DND-41 (cell line): ENCODE measurements at regions not wholly inside any gene's neighbourhood (a gene's known extent, or its start where the extent isn't known, plus 50 kb on each side); places are given as distances from the start of the nearest gene placed in this dataset.

Source experiments
- ATAC-seq: fragments of 200-7000 bp; cut with Tn5 transposase; 3 replicates; pipeline ENCODE4 v1.9.1; 2021; ENCODE audit warnings: low read depth; ENCODE audit not compliant: insufficient read depth
- DNase-seq: peaks from one replicate; pipeline ENCODE4 v3.0.0-alpha.2; 2020
- H2AFZ ChIP-seq: 2 replicates; pipeline ENCODE4 v1.6.0; 2012; ENCODE audit warnings: low read depth, low read length
- H3K27ac ChIP-seq: 2 replicates; pipeline ENCODE4 v1.5.1; 2012; ENCODE audit warnings: low read length, inconsistent platforms
- H3K27me3 ChIP-seq: fragments of 200-600 bp; sonication (generic); 2 replicates; pipeline ENCODE4 v1.6.0; 2012; ENCODE audit warnings: low read length, mild to moderate bottlenecking, inconsistent platforms; ENCODE audit not compliant: insufficient read depth, poor library complexity
- H3K36me3 ChIP-seq: 2 replicates; pipeline ENCODE4 v1.5.1; 2012; ENCODE audit warnings: low read length, inconsistent platforms; ENCODE audit not compliant: insufficient read depth
- H3K4me1 ChIP-seq: 2 replicates; pipeline ENCODE4 v1.5.1; 2012; ENCODE audit warnings: mild to moderate bottlenecking, low read length; ENCODE audit not compliant: insufficient read depth
- H3K4me2 ChIP-seq: 2 replicates; pipeline ENCODE4 v1.6.0; 2012; ENCODE audit warnings: mild to moderate bottlenecking, moderate library complexity, low read length, inconsistent platforms; ENCODE audit not compliant: insufficient read depth
- H3K4me3 ChIP-seq, 2 experiments: fragments of 200-600 bp in 1 of 2; shearing (Covaris generic) in 1 of 2; 2 replicates each; pipeline ENCODE4 v1.5.1; 2012 to 2016; ENCODE audit warnings: inconsistent platforms in 2 of 2, low read length in 2 of 2, mild to moderate bottlenecking in 2 of 2, low read depth in 1 of 2, moderate library complexity in 1 of 2
- H3K79me2 ChIP-seq: 2 replicates; pipeline ENCODE4 v1.6.0; 2012; ENCODE audit warnings: low read length, inconsistent platforms; ENCODE audit not compliant: insufficient read depth
- H3K9ac ChIP-seq: 2 replicates; pipeline ENCODE4 v1.6.0; 2012; ENCODE audit warnings: low read depth, mild to moderate bottlenecking, inconsistent platforms, low read length, moderate library complexity
- H3K9me3 ChIP-seq: 2 replicates; pipeline ENCODE4 v1.5.1; 2012; ENCODE audit warnings: low read length, moderate library complexity, mild to moderate bottlenecking, inconsistent platforms; ENCODE audit not compliant: insufficient read depth, severe bottlenecking
- H4K20me1 ChIP-seq: 2 replicates; pipeline ENCODE4 v1.6.0; 2012; ENCODE audit warnings: low read length; ENCODE audit not compliant: insufficient read depth
- CTCF ChIP-seq: IDR thresholded peaks from 2 replicates; pipeline ENCODE4 v1.5.1; 2012; ENCODE audit warnings: borderline replicate concordance, low read length, moderate library complexity, mild to moderate bottlenecking; ENCODE audit not compliant: poor library complexity, severe bottlenecking; ENCODE audit errors: extremely low read depth
- EZH2 ChIP-seq: IDR thresholded peaks from 3 replicates; pipeline ENCODE4 v1.6.1; 2012; ENCODE audit warnings: borderline replicate concordance, low read depth, mild to moderate bottlenecking, moderate library complexity, low read length, inconsistent platforms; ENCODE audit not compliant: severe bottlenecking

GRCh38 chr11:80414181-80415165 is 973.6 kb upstream of the TENM4 start:
- H3K27me3 ChIP-seq: no peaks in the 10 kb centered on the region
- no peaks in the 10 kb centered on the region for H3K9me3 ChIP-seq
- H4K20me1 ChIP-seq: no peaks in the 10 kb centered on the region
- TF ChIP-seq EZH2 (no peak), CTCF (no peak)
- no peaks in the 10 kb centered on the region for H3K79me2 ChIP-seq
- H3K4me1 ChIP-seq: no peaks in the 10 kb centered on the region
- ATAC-seq (no peak), DNase-seq (no peak)
- no peak overlapping the region for H2AFZ ChIP-seq
- no peak overlapping the region for H3K9ac ChIP-seq
- no peak overlapping the region for H3K27ac ChIP-seq
- H3K4me2 ChIP-seq: no peak overlapping the region
- H3K36me3 ChIP-seq: no peaks in the 10 kb centered on the region
- H3K4me3 ChIP-seq: no peak overlapping the region

- no peaks in the 10 kb centered on the region for H3K79me2 ChIP-seq
- no peak overlapping the region for H3K9ac ChIP-seq
- no peak overlapping the region for H2AFZ ChIP-seq
- no peak overlapping the region for H3K4me3 ChIP-seq
- H3K4me2 ChIP-seq: no peak overlapping the region
- no peak overlapping the region for H3K27ac ChIP-seq
- H4K20me1 ChIP-seq: no peaks in the 10 kb centered on the region
- no peaks in the 10 kb centered on the region for H3K4me1 ChIP-seq
- no peaks in the 10 kb centered on the region for H3K27me3 ChIP-seq
- H3K9me3 ChIP-seq: no peaks in the 10 kb centered on the region
- TF ChIP-seq CTCF (no peak), EZH2 (no peak)
- ATAC-seq: no peak
- H3K36me3 ChIP-seq: no peaks in the 10 kb centered on the region
- no peak for DNase-seq
Measured at GRCh38 chr11:80412604-80413003, 971.8 kb upstream of the TENM4 start.

DNA sequence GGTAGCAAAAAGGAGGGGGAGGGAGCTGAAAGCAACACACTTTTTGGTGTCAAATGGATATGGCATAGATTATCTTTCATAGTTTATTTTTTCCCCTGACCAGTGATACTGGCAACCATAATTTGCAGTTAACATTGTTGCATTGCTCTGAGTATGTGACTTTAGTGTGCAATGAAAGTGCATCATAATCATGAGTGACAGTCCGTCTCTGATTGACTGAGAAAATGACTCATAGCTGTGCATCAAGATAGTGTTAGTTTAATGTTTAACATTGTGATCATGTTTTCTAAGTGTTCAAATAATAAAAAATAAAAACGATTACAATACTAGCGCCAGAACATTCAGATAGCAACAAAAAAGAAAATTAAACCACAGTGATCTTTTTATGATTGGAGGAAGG is 952.4 kb upstream of the TENM4 start:
- no peak overlapping the region for H3K27ac ChIP-seq
- H3K27me3 ChIP-seq: no peaks in the 10 kb centered on the region
- no peak for ATAC-seq
- H3K4me2 ChIP-seq: no peak overlapping the region
- no peak overlapping the region for H2AFZ ChIP-seq
- no peak for TF ChIP-seq CTCF
- TF ChIP-seq EZH2: no peak
- H3K9me3 ChIP-seq: no peaks in the 10 kb centered on the region
- H3K4me1 ChIP-seq: no peaks in the 10 kb centered on the region
- no peak for DNase-seq
- H3K36me3 ChIP-seq: no peaks in the 10 kb centered on the region
- H3K9ac ChIP-seq: no peak overlapping the region
- H3K4me3 ChIP-seq: no peak overlapping the region
- no peaks in the 10 kb centered on the region for H3K79me2 ChIP-seq
- no peaks in the 10 kb centered on the region for H4K20me1 ChIP-seq
